ENCODE measurements at regions not wholly inside any gene's neighbourhood (a gene's known extent, or its start where the extent isn't known, plus 50 kb on each side); places are given as distances from the start of the nearest gene placed in this dataset.

DNA sequence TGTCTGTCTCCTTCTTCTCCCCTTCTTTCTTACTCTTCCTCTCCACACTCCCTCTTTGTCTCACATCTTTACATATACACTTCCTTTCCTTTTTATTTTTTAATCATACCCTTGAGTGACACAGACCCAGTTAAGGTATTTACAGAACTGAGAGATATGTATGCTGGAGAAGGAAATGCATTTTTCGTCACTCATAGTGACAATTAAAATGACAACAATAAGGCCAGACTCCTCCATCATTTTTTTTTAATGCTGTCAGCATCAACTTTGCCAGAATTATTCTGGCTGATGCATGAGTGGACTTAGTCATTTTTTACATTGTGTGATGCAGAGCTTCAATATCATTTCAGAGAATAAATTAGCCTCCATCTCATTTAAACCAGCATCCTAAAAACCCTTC is 272.9 kb downstream of the TMEM38B start:
- DNase-seq = no peak
- in situ Hi-C loops (cut with HindIII; ENCODE audit: low pct_ligation_motif_present, low pct_unique_long_range_greater_than_20kb, low sequenced_read_pairs) = no loop called here

DNA sequence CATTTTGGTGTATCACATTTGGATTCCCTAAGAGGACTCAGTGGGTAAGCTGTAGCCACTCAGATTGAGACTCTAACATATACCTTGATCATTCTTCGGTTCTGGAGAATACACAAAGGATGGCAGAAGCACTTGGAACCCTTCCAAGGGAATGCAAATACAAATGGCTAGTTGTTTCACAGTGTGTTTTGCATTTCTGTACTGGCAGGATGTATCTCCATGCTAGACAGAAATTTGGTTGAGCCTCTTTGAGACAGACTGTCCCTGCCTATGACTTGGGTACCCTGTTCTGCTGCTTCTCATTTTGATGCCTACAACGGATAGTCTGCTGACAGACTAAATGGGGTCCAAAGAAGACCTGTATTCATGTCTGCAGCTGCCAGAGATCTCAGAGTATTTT is 273.5 kb downstream of the TMEM38B start:
- in situ Hi-C loops (cut with HindIII; ENCODE audit: low pct_ligation_motif_present, low pct_unique_long_range_greater_than_20kb, low sequenced_read_pairs) = no loop called here
- DNase-seq = no peak

GRCh38 chr9:105968811-105969466 is 274.6 kb downstream of the TMEM38B start:
- no peak for DNase-seq
- in situ Hi-C loops (cut with HindIII; ENCODE audit: low pct_ligation_motif_present, low pct_unique_long_range_greater_than_20kb, low sequenced_read_pairs) = no loop called here

- in situ Hi-C loops (cut with HindIII; ENCODE audit: low pct_ligation_motif_present, low pct_unique_long_range_greater_than_20kb, low sequenced_read_pairs) = no loop called here
- DNase-seq = no peak
Observed at GRCh38 chr9:105969636-105970035, 275.3 kb downstream of the TMEM38B start.

- in situ Hi-C loops (cut with HindIII; ENCODE audit: low pct_ligation_motif_present, low pct_unique_long_range_greater_than_20kb, low sequenced_read_pairs) = no loop called here
- no peak for DNase-seq
Observed at GRCh38 chr9:105971986-105972385, 277.6 kb downstream of the TMEM38B start.

DNA sequence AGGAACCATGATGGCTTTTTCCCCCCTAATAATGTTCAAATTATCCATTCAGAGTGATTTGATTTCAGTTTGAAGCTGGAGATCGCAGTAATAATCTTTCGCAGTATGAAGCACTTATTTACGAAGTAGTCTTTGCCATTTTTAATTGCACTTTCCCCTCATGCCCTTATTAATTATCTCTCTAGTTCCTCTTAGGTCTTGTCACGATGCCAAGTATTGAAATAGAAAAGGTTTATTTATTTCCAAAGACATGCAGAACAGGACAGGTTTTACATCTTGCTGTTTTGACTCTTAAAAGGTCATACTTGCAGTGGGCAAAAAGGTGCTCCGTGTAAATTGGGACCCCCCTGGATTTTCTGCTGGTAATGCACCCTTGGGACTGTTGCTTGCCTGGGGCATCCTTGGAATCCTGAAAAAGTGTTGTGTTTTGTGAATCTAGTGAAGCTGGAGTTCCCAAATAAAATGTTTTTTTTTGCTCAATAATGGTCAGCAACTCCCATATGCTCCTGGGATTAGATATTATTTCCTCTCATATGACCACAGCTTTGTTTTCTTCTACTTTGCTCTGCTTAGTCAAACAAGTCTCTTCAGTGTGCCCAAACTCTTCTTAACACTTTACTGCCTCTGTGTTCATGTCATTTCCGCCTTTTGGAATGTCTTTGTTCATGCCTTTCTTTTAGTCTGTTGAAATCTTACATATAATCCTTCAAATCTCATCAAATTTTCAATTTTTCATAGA is 278.3 kb downstream of the TMEM38B start:
- DNase-seq = no peak
- in situ Hi-C loops (cut with HindIII; ENCODE audit: low pct_ligation_motif_present, low pct_unique_long_range_greater_than_20kb, low sequenced_read_pairs) = no loop called here

GRCh38 chr9:105973951-105974351 is 279.6 kb downstream of the TMEM38B start:
- no peak for DNase-seq
- in situ Hi-C loops (cut with HindIII; ENCODE audit: low pct_ligation_motif_present, low pct_unique_long_range_greater_than_20kb, low sequenced_read_pairs) = no loop called here

DNA sequence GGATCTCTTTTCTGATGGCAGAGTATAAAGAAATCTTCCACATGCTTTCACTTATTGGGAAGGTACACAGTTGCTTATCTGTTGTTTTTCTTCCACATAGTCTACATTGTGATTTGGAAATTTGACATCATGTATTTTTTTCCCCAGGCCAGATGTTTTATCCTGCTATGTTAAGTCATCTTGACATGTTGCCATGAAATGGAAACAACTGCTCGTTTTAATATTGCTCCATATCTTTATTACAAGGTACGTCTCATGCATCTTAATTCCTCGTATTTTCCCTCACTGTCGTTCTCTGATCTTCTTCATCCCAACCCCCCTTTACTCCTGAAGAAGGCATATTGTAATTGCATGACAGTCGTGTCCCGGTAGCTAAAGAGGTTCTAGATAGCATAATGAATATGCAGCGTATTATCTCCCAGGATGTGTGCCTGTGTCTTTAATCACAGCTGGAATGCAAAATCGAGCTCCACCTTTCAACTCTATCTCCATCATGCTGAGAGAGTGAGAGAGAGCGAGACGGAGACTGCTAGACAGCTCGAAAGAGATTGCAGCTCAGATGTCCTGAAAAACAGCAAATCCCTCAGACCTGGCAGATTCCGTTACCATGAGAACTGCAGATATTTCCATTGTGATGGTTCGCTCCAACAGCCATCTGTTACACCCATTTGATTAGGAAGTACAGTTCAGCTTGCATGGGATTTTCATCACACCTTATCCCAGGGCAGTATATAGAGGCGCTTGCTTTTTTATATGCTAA is 281.7 kb downstream of the TMEM38B start:
- no peak for DNase-seq
- in situ Hi-C loops (cut with HindIII; ENCODE audit: low pct_ligation_motif_present, low pct_unique_long_range_greater_than_20kb, low sequenced_read_pairs) = no loop called here

- in situ Hi-C loops (cut with HindIII; ENCODE audit: low pct_ligation_motif_present, low pct_unique_long_range_greater_than_20kb, low sequenced_read_pairs) = no loop called here
- DNase-seq = no peak
Observed at GRCh38 chr9:105978336-105978735, 284.0 kb downstream of the TMEM38B start.

- DNase-seq = no peak
- in situ Hi-C loops (cut with HindIII; ENCODE audit: low pct_ligation_motif_present, low pct_unique_long_range_greater_than_20kb, low sequenced_read_pairs) = no loop called here
Observed at GRCh38 chr9:105978826-105979225, 284.5 kb downstream of the TMEM38B start.

- no peak for DNase-seq
- in situ Hi-C loops (cut with HindIII; ENCODE audit: low pct_ligation_motif_present, low pct_unique_long_range_greater_than_20kb, low sequenced_read_pairs) = no loop called here
Observed at GRCh38 chr9:105979290-105979689, 284.9 kb downstream of the TMEM38B start.

DNA sequence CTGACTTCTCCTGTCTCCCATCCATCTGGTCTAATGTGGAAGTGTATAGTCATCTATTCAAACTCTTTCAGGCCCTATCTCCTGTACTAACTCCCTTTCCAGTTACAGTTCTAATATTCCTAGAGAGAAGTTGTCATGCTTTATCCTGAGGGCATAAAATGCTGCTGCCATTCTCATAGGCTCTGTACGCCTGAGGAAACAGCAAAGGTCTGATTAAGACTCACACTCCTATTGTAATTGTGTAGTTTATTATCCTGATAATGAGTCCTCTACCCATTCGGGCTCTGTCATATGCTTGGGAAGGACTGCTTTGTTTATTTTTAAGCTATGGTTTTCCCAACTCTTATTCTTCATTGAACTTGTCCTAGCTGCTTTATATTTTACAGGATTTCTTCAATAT is 290.4 kb downstream of the TMEM38B start:
- in situ Hi-C loops (cut with HindIII; ENCODE audit: low pct_ligation_motif_present, low pct_unique_long_range_greater_than_20kb, low sequenced_read_pairs) = no loop called here
- DNase-seq = no peak

GRCh38 chr9:105993116-105993854 is 298.9 kb downstream of the TMEM38B start:
- in situ Hi-C loops (cut with HindIII; ENCODE audit: low pct_ligation_motif_present, low pct_unique_long_range_greater_than_20kb, low sequenced_read_pairs) = no loop called here
- DNase-seq = no peak

- in situ Hi-C loops (cut with HindIII; ENCODE audit: low pct_ligation_motif_present, low pct_unique_long_range_greater_than_20kb, low sequenced_read_pairs) = no loop called here
- DNase-seq = no peak
Observed at GRCh38 chr9:105993921-105994715, 299.8 kb downstream of the TMEM38B start.

DNA sequence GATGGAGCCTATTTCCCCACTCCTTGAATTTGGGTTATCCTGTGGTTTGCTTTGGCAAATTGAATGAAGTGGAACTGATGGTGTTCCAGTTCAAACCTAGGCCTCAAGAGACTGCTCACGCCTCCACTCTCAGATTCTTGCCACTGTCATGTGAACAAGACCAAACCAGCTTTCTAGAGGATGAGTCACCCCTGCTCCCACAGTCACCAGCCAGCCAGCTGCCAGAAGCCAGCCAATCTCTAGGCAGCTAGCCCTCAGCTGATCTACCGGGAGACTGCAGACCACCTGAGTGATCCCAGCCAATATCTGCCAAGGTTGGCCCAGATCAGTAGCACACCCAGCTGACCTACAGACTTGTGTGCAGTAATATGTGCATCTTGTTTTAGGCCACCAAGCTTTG is 300.6 kb downstream of the TMEM38B start:
- DNase-seq = peak; percentile 25
- in situ Hi-C loops (cut with HindIII; ENCODE audit: low pct_ligation_motif_present, low pct_unique_long_range_greater_than_20kb, low sequenced_read_pairs) = no loop called here

DNA sequence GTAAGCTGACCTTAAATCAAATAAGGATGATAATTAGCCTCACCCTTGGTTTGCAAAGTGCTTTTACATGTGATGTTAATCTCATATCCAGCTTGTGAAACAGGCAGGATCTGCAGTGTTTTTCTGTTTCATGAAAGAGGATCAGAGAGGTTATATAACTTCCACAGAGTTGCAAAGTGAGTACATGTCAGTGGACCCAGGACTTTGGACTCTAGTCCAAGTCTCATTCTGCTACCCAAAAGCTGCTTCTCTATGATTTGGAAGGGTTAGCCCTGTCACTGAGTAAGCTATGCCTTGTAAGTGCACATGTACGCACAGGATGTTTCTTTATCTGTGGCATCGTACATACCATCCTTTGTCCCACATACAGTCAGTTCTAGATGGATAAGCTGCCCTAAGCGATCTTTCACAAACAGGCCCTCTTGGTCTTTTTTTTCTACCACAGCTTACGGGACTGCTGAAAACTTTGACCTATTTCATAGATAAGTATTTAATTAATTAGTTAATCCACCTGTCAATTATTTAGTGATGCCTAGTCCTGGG is 322.9 kb downstream of the TMEM38B start:
- in situ Hi-C loops (cut with HindIII; ENCODE audit: low pct_ligation_motif_present, low pct_unique_long_range_greater_than_20kb, low sequenced_read_pairs) = no loop called here
- DNase-seq = no peak

DNA sequence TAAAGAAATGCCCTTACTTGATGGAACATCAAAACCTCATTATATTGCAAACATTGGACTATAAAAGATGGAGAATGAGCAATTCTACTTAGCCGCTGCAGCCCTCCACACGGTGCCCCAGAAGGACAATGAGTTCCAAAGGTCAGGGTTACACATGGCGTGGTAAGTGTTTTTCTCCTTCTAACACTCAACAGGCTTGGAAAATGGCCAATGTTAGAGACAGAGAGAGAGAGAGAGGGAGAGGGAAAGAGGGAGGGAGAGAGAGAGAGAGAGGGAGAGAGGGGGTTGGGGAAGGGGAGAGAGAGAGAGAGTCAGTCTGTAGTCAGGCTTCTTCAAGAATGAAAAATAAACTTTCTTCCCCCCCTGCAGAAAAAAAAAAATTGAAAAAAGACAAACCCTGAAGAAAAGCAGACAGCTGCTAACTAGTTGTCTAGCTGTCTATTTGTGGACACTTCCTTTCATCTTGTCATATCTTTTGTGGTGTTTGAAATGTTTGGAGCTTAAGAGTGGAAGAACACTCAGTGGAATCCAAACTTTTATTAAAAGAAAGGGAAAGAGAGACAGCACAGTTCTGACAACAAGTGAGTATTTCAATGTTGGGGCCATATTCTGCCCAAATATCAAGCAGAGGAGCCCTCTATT is 324.8 kb downstream of the TMEM38B start:
- in situ Hi-C loops (cut with HindIII; ENCODE audit: low pct_ligation_motif_present, low pct_unique_long_range_greater_than_20kb, low sequenced_read_pairs) = no loop called here

DNA sequence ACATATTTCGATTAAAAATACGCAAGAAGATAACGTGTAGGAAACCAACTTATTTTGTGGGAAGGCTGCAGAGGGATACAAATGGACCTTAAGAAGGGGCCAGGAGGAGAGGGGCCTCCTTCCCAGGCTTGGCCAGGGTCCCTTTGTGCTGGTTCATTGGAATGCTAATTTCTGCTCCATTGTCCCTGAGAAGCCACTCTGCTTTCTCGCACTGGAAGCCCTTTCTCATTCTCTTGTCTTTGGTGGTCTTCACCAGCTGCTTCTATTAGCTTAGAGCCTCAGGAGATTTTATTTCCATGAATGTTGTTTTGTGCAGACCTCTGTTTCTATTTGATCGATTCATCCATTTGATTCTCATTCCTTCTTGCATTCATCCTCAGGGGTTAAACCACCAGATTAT is 325.4 kb downstream of the TMEM38B start:
- no peak for DNase-seq
- in situ Hi-C loops (cut with HindIII; ENCODE audit: low pct_ligation_motif_present, low pct_unique_long_range_greater_than_20kb, low sequenced_read_pairs) = no loop called here

More for the DNA sequence above, 324.8 kb downstream of the TMEM38B start:
- DNase-seq = no peak

Data from ACHN (cell line).